Urinary bladder (tissue), 3 donors: ENCODE measurements at regions not wholly inside any gene's neighbourhood (a gene's known extent, or its start where the extent isn't known, plus 50 kb on each side); places are given as distances from the start of the nearest gene placed in this dataset.
"Not testable (repeated sequence)": the region's sequence is repeated elsewhere in the genome, so short reads cannot be mapped to it uniquely, and the experiment has no call there.

ENCODE experiments used
- DNase-seq: peaks from one replicate; pipeline ENCODE4 v3.0.0-alpha.2; 2015; ENCODE audit errors: extremely low spot score
- H3K27ac ChIP-seq: one replicate; pipeline ENCODE4 v1.5.1; 2013; ENCODE audit warnings: low read depth, mild to moderate bottlenecking, moderate library complexity
- H3K36me3 ChIP-seq: one replicate; pipeline ENCODE4 v1.6.1; 2013; ENCODE audit warnings: mild to moderate bottlenecking, moderate library complexity; ENCODE audit not compliant: insufficient read depth
- H3K4me1 ChIP-seq: one replicate; pipeline ENCODE4 v1.6.1; 2013; ENCODE audit warnings: mild to moderate bottlenecking, moderate library complexity; ENCODE audit not compliant: insufficient read depth
- H3K4me3 ChIP-seq: one replicate; pipeline ENCODE4 v1.5.1; 2013; ENCODE audit warnings: low read depth, low read length
- WGBS: extraction: QIAGEN DNeasy Blood & Tissue Kit; methylation state at CpG from one replicate; pipeline ENCODE4 v1.1.7; 2013; 5-methylcytosine and 5-hydroxymethylcytosine counted together
- donor health status: healthy with polysubstance abuse.
- donor health status: healthy.

DNA sequence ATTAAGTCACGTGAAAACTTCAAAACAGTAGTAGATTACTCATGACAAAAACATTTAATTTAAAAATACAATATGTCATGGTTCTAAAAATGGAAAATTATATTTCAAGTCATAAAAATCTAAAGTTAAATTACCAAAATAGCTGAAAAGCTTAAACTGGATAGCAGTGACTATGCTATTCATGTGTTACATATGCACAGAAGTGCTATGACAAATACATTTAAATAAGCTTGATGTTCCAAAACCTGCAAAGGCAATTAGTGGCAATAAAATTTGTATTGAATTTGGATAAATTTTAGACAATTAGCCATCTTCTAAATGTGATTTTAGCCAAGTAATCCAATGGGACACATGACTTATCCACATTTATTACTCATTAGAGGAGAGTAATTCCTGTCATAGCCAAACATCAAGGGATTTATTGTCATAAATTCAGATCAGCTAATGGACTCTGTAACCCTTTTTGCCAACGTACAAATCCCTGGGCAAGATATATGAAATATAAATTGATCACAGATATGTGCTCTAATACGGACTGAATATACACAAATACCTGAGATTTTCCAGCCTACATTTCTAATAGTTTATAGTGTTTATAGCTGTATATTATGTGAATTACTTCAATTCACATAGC, 419.4 kb downstream of the ISL1 start:
- no peaks in the 10 kb centered on the region for H3K36me3 ChIP-seq
- H3K4me1 ChIP-seq: no peaks in the 10 kb centered on the region
- DNase-seq: no peak
- H3K4me3 ChIP-seq: no peak overlapping the region
- 62% methylated on average over 3 of the region's 3 CpGs for WGBS
- no peak overlapping the region for H3K27ac ChIP-seq

- WGBS: 39% methylated on average over 2 of the region's 2 CpGs
- Histone ChIP-seq H3K36me3 (no peaks in the 10 kb centered on the region), H3K4me3 (no peak overlapping the region), H3K4me1 (no peaks in the 10 kb centered on the region), H3K27ac (no peak overlapping the region)
- no peak for DNase-seq
These were observed 423.4 kb downstream of the ISL1 start for GRCh38 chr5:51806677-51807076.

DNA sequence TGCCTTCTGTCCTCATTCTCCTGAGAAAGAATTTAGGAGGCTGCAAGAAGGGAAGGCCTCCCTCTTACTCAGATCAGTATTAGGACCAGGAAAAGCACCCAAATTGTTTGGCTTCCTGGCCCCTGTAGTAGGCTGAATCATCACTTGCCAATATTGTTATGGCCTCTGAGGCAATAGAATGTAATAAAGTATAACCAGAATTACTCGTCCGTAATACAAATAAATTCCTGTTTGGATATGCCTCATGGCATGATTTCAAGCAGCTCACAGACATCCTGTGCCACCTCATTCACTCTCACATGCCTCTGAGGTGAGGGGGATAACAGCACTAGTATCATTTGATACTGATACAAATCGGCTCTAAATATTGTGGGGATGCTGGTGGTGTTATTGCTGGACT, 427.3 kb downstream of the ISL1 start:
- Histone ChIP-seq H3K4me1 (no peaks in the 10 kb centered on the region), H3K27ac (no peak overlapping the region), H3K4me3 (no peak overlapping the region), H3K36me3 (no peaks in the 10 kb centered on the region)
- WGBS: 25% methylated on average over 3 of the region's 3 CpGs
- DNase-seq: no peak

DNA sequence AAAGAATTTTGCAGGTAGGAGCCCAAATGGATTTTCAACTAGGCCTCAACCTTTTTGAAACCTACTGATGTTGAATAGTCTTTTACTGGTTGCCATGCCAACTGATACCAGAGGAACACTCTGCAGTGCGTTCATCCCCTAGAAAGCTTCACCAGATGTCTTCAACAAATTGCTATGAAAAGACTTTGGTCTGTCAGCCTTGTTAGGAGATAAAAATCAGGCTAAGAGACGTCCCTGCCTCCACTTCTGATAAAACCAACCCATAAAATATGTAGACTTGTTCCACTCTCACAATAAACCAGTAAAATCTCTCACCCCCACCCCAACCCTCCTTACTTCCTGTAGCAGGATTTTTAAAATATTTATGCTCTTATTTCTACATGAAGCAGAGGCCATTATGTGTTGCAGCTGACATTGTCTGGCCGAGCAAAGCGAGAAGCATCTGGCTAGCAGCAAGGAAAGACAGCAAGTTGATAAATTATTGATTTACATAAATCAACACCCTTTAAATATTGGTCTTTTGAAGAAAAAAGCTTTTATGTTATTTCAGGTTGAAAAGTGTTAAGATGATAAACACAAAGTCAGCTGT, 428.7 kb downstream of the ISL1 start:
- 23% methylated on average over 4 of the region's 4 CpGs for WGBS
- DNase-seq: no peak
- Histone ChIP-seq H3K36me3 (no peaks in the 10 kb centered on the region), H3K27ac (no peak overlapping the region), H3K4me3 (no peak overlapping the region), H3K4me1 (no peaks in the 10 kb centered on the region)

DNA sequence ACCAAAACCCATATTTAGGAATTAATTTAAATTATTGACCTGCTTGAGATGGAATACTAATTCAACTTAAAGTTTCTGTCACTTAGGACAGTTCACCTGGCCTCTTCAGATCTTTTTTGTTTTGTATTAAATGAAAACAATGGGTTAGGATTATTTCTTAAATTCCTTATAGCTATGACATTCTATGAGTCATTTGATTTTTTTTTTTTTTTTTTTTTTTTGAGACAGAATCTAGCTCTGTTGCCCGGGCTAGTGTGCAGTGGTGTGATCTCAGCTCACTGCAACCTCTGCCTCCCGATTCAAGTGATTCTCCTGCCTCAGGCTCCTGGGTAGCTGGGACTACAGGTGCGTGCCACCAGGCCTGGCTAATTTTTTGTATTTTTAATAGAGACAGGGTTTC, 431.6 kb downstream of the ISL1 start:
- WGBS: 87% methylated on average over 3 of the region's 3 CpGs
- not testable (repeated sequence) for H3K4me3 ChIP-seq, H3K27ac ChIP-seq, H3K4me1 ChIP-seq, H3K36me3 ChIP-seq, DNase-seq

DNA sequence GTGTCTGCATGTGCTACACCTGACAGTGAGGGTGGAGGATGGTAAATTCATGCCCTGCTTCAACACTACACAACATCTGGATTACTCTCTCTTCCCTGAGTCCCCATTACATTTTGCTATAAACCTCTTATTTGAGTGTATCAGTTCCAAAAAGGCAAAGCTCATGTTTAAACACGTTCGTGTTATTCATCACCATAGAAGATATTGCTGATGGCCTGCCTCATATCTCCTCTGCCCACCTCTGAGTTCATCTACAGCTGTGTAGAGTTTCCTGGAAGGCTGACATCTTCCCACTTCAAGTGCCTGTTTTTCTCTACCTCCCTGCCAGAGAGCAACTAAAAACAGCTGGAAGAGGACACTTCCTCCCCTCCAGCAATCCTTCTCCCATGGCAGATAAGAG, 433.2 kb downstream of the ISL1 start:
- no peak overlapping the region for H3K4me3 ChIP-seq
- H3K4me1 ChIP-seq: no peaks in the 10 kb centered on the region
- H3K36me3 ChIP-seq: no peaks in the 10 kb centered on the region
- H3K27ac ChIP-seq: no peak overlapping the region
- DNase-seq: no peak
- 45% methylated on average over 2 of the region's 2 CpGs for WGBS

GRCh38 chr5:51821697-51822096, 438.4 kb downstream of the ISL1 start:
- no peak overlapping the region for H3K4me3 ChIP-seq
- no peaks in the 10 kb centered on the region for H3K36me3 ChIP-seq
- no peak overlapping the region for H3K27ac ChIP-seq
- DNase-seq: no peak
- 80% methylated on average over 3 of the region's 3 CpGs for WGBS
- no peaks in the 10 kb centered on the region for H3K4me1 ChIP-seq

DNA sequence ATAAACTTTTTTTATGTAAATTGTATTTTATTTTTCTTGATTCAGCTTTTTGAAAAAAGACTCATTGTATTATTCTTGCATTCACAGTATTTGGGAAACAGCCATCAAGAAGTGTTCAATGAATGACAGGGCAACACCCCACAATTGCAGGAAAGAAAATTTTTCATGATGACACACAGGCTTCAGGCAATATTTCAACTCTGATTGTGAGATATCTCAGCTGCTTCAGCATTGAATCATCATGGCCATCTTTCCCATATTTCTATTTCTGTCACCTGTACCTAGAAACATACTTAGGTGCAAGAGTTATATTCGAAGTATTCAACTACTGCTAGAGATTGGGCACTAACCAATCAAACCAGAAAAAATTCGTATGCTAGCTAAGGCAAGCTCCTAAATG, 446.0 kb downstream of the ISL1 start:
- 54% methylated on average over 2 of the region's 2 CpGs for WGBS
- Histone ChIP-seq H3K27ac (no peak overlapping the region), H3K4me3 (no peak overlapping the region), H3K4me1 (no peaks in the 10 kb centered on the region), H3K36me3 (no peaks in the 10 kb centered on the region)
- DNase-seq: no peak

DNA sequence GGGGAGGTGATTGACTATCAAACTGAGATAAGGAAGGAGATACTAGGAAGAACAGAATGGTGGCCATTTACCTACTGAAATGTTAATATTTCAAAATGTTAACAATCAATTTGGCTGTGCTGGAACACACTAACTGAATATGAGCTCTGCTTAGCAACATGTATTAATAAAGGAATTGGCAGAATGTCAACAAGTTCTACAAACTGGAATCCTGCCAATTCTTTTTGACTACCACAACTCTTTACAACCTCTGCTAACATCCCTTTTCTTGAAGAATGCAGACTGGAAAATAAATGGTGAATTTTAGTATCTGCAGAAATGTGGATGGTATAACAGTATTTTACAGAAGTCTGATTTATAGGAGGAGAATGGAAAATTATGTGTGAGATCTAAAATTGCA, 446.4 kb downstream of the ISL1 start:
- DNase-seq: no peak
- no peak overlapping the region for H3K27ac ChIP-seq
- H3K36me3 ChIP-seq: no peaks in the 10 kb centered on the region
- no peak overlapping the region for H3K4me3 ChIP-seq
- H3K4me1 ChIP-seq: no peaks in the 10 kb centered on the region

- H3K36me3 ChIP-seq: no peaks in the 10 kb centered on the region
- H3K27ac ChIP-seq: no peak overlapping the region
- no peak overlapping the region for H3K4me3 ChIP-seq
- no peaks in the 10 kb centered on the region for H3K4me1 ChIP-seq
- WGBS: 73% methylated on average over 5 of the region's 5 CpGs
- no peak for DNase-seq
These were observed 449.8 kb downstream of the ISL1 start for GRCh38 chr5:51832934-51833470.

DNA sequence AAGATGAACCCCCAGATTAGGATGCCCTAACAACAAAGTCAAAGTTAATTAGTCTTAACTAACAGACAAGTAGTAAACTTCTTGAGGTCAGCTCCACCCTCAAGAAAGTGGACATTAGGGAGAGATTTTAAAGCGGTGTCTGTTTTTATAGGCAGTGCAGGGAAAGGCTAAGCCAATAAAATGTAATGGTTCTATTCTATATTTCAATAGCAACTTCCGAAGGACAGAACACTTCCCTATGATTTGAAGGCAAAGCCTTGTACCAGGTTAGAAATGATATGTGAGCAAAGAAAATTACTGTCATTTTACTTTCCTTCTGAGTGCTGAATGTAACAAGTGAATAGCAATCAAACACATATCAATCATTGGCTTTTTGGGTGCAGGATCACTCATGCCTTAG, 455.2 kb downstream of the ISL1 start:
- H3K36me3 ChIP-seq: no peaks in the 10 kb centered on the region
- no peaks in the 10 kb centered on the region for H3K4me1 ChIP-seq
- DNase-seq: no peak
- WGBS: 36% methylated on average over 2 of the region's 2 CpGs
- no peak overlapping the region for H3K4me3 ChIP-seq
- H3K27ac ChIP-seq: no peak overlapping the region

DNA sequence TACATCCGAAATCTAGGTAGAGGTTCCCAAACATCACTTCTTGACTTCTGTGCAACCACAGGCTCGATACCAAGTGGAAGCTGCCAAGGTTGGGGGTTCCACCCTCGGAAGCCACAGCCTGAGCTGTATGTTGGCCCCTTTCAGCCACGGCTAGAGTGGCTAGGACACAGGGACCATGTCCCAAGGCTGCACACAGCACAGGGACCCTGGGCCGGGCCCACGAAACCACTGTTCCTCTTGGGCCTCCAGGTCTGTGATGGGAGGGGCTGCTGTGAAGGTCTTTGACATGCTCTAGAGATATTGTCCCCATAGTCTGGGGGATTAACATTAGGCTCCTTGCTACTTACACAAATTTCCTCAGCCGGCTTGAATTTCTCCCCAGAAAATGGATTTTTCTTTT, 460.6 kb downstream of the ISL1 start:
- no peak for DNase-seq
- Histone ChIP-seq H3K4me1 (peaks cover 1% of the 10 kb centered on the region), H3K36me3 (no peaks in the 10 kb centered on the region), H3K27ac (no peak overlapping the region), H3K4me3 (no peak overlapping the region)
- WGBS: 92% methylated on average over 7 of the region's 7 CpGs

DNA sequence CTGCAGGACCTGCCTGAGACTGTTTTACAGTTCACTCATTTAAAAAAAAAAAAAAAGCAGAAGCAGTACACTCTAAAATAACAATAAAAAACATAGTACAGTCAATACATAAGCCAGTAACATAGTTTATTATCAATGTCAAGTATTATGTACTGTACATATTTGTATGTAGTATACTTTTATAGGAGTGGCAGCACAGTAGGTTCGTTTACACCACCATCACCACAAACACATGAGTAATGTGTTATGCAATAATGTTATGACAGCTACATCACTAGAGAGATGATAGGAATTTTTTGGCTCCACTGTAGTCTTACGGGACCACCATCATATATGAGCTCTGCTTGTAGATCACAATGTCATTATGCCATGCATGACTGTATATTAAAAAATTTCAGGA, 462.8 kb downstream of the ISL1 start:
- Histone ChIP-seq H3K27ac (no peak overlapping the region), H3K4me3 (no peak overlapping the region), H3K4me1 (peaks cover 1% of the 10 kb centered on the region), H3K36me3 (no peaks in the 10 kb centered on the region)
- no peak for DNase-seq
- WGBS: 52% methylated on average over 2 of the region's 2 CpGs

GRCh38 chr5:51859624-51860023, 476.4 kb downstream of the ISL1 start:
- no peak for DNase-seq

More at GRCh38 chr5:51859624-51860023, 476.4 kb downstream of the ISL1 start:
- H3K36me3 ChIP-seq: no peaks in the 10 kb centered on the region
- no peak overlapping the region for H3K27ac ChIP-seq
- WGBS: 69% methylated on average over 4 of the region's 4 CpGs
- no peaks in the 10 kb centered on the region for H3K4me1 ChIP-seq
- H3K4me3 ChIP-seq: no peak overlapping the region
